Inflammatory macrophage treated with lipopolysaccharide for 1 hour (primary cell): ENCODE measurements at regions not wholly inside any gene's neighbourhood (a gene's known extent, or its start where the extent isn't known, plus 50 kb on each side); places are given as distances from the start of the nearest gene placed in this dataset.
"Not testable (repeated sequence)": the region's sequence is repeated elsewhere in the genome, so short reads cannot be mapped to it uniquely, and the experiment has no call there.

ENCODE experiments used
- DNase-seq, 2 donors: peaks; one replicate each; pipeline ENCODE4 v3.0.0-alpha.2; 2020 to 2022

DNA sequence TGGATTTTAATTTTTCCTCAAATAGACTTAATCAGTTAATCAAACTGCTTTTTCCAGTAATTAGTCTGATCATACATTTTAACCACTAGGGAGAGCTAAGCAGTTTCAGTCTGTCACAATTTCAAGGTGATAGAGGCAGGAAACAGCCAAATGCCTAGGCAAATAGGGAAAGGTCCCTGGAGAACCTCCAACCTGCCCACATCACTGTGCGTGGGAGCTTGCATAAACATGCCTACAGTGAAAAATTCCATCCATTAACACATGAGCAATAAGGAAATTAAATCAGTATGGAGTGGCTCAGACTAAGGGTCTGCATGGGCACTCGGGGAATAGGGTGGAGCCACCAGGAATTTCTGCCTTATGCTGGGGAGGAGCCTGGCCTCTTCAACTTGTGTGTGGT is 74.6 kb downstream of the AASDHPPT start:
- DNase-seq = no peak

DNA sequence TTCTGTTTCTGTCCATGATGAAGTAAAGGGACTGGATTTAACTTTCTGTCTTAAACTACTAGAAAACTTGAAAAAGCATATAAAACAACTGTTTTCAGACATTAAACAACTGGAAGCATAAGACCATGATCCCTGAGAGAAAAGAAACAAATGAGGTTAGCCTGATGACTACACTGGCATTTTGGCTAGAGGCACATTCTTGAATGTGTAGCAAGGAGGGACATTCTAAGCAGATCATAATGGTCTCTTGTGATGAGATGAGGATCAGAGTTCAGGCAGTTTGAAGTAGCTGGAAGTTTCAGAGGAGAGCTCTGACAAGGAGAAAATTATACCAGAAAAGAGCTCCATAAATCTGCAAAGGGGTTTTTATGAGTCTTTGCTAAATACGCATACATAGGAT is 75.4 kb downstream of the AASDHPPT start:
- DNase-seq = no peak

GRCh38 chr11:106156290-106156937 is 79.0 kb downstream of the AASDHPPT start:
- peak; percentile 0 to 18 for DNase-seq

DNA sequence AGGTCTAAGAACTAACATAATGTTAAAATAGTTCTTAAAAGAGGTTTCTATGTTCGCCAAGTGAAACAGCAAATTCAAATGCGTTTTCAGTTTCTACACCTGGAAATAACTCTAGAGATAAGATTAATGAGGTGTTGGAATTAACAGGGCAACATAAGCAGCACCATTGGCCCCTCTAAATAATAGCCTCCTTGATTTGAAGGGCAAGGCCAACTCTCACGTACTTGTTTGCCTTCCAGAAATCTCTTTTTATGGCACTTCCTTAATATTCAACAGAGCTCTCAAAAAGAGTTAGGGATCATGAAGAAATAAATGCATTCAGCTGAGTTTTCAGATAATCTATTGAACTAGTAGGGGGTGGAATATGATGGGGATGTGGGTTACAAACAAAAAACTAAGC is 80.9 kb downstream of the AASDHPPT start:
- no peak for DNase-seq

GRCh38 chr11:106159836-106160235 is 82.4 kb downstream of the AASDHPPT start:
- no peak for DNase-seq

DNA sequence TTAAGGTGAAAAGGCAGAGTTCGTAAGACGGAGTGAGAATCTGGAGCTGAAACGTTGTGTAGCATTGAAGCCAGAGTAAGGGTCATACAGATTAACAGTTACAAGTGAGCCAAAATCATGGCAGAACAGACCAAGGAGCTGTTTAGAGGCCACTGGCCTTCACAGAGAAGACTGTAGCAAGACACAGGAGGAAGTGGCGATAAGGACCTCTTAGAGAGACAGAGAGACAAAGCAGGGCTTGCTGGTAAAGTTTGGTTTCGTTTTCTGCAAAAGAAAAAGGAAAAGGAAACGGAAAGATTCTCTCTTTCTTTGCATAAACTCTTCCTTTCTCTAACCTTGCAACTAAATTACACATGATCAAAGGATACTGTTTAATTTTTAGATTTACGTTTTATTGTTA is 83.0 kb downstream of the AASDHPPT start:
- no peak for DNase-seq

- DNase-seq = no peak
Observed at GRCh38 chr11:106161775-106162634, 84.5 kb downstream of the AASDHPPT start.

- DNase-seq = no peak
Observed at GRCh38 chr11:106167085-106167484, 89.6 kb downstream of the AASDHPPT start.

DNA sequence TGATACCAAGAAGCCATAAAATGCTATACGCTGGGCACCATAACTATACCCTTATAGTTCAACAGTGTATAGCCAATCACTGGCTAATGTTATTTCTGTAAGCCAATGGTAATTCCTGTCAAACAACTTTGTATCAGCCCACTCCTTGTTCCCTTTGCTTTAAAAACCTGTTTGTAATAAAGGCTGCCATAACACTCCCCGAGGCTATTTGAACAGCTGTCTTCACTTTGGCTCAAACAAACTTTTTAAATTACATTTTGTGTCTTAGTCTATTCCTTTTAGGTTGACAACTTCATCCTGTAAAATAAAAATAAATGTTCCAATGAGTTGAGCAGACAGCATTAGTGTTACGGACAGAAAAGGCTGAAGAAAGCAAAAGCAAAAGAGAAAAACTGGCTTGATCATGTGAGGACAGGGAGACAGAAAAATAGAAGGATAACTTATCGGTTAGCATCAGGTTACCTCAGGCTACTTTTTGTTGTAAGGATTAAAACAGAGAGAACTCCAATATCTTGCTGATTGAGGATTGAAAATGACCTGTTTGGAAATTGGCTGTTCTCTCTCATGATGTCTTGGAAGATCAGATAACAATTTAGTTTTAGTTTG is 95.0 kb downstream of the AASDHPPT start:
- DNase-seq = no peak

GRCh38 chr11:106173291-106173690 is 95.8 kb downstream of the AASDHPPT start:
- DNase-seq = no peak

GRCh38 chr11:106174003-106174402 is 96.5 kb downstream of the AASDHPPT start:
- DNase-seq = not testable (repeated sequence)

DNA sequence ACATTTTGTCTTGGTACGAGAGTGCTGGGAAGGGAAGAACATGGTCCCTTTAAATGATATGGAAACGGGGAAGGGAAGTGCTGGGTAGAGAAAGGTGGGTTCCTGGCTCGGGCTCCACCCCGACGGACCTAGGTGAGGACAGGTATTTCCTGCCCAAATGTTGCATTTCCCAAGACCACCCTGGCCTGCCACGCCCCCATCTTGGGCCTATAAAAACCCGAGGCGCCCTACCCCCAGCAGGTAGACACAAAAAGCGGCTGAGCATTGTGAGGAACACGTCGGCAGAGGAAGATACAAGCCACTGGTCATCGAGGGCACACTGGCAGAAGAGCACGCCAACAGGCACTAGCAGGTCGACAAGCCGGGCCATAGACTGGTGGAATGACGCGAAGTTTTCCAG is 99.4 kb downstream of the AASDHPPT start:
- DNase-seq = no peak

GRCh38 chr11:106177311-106177710 is 99.8 kb downstream of the AASDHPPT start:
- DNase-seq = no peak

DNA sequence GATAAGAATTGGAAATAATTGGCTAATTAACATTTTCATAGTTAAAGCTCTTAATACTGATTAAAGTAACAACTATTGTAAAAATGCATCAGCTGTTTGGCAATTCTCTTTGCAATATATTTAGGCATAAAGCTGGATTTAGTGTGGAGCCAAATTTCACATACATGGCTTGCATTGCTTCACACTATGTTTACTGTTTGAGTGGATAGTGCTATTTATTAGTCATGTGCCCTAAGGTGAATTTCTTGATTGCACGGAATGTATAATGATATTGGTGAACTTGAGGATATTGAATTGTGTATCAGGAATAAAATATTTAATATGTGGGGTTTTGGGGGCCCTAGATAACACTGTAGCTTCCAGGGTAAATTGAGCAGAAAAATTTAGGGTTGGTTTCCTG is 100.9 kb downstream of the AASDHPPT start:
- DNase-seq = no peak

DNA sequence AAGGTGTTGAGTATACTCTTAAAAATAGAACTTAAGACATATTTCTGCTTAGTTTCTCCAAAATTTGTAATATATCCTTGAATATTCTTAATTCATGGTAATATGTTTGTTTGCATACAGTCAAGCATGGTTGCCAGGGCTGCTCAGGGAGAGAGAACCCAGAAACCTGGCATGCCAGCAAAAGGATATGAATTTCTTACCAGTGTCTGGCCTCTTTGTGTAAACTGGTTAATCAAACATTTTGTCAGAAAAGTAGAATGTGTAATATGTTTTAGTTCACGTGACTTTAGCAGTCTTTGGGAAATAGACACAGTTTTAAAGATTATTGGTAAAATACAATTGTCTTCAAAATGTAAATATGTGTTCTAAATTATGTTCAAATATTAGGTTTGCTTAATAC is 101.6 kb downstream of the AASDHPPT start:
- no peak for DNase-seq

GRCh38 chr11:106186630-106187029 is 109.2 kb downstream of the AASDHPPT start:
- no peak for DNase-seq

DNA sequence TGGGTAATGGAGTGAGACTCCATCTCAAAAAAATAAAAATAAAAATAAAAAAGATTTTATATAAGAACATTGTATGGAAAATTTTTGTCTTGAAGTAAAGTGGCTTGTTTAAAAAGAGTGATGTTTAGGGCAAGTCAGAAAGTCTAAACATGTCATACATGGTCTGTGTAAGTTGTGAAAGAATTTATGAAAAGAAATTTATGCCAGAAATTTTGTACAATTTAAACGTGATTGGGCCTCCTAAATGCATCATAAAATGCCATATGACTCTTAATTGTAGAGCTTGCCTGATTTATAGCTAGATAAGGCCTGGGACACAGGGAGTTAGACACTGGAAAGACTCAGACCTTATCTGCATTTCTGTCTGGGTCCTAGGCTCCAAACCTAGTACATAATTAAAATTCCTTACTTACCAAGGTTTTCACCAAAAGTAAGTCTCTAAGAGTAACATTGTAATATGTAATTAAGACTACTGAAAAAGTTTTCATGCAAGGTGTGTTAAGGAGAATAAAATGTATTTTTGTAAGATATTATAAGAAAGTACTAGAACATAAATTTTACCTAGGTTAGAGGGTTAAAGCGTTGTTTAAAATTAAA is 110.5 kb downstream of the AASDHPPT start:
- no peak for DNase-seq

GRCh38 chr11:106193956-106194355 is 116.5 kb downstream of the AASDHPPT start:
- DNase-seq = no peak

DNA sequence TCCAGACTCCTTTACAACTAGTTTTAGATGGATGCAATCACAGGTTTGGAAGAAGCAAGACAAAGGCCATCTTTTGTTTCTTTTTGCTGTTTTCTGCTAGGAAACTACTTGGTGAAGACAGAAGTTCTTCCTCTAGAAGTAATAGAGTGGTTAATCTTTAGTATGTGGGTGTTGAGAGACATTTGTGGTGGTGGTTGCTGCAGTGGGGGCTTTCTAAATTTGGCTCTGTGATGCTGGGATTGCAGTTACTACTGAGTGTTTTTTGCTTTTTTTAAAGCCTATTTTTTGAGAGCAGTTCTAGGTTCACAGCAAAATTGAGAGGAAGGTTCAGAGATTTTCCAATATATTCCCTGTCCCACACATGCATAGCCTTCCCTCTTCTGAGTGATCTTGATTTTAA is 120.0 kb downstream of the AASDHPPT start:
- DNase-seq = no peak

DNA sequence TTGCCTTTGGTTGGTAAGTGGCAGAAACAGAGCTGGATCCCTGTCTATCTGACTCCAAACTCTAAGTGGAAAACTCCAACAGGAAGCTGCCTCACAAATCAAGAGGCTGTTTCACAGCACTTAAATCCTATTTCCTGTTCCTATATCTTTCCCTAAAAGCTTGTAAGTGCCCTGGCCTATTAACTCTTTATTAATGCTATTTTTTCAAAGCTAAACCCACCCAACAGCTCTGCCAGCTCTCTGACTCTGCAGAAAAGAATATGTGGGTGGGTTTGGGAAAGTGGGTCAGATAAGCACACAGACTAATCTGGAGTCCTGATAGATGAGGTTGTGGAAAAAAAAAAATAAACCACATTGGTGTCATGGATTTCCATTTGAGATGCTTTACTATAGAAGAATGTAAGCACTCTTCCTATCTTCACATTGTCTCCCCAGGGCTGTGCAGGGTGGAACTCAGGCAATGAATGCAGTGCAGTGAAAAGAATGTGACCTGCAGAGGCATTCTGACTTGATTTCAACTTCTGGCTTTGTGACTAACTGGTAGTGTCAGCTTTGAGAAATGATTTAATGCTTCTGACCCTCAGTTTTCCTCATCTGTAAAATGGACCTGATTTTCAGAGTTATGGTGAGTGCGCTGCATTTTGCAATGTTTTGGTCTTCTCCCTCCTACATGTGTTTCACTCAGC is 125.6 kb downstream of the AASDHPPT start:
- DNase-seq = no peak

DNA sequence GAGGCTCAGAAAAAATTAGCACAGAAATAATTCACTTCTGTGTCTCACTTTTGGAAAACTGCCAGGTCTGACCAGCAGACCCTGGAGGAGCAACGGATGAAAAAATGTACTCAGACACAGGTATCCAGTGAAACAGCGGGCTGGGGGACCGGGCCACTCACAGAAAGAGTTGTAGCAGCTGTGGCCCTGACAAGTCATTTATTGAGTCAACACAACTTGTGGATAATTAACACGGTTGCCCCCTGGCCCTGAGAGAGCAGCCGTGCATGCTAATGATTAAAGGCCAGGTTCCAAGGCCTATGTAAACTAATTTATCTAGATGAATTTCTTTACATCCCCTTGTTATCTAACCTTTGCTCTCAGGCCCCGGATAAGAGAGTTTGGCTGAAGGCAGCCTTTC is 131.3 kb downstream of the AASDHPPT start:
- no peak for DNase-seq

DNA sequence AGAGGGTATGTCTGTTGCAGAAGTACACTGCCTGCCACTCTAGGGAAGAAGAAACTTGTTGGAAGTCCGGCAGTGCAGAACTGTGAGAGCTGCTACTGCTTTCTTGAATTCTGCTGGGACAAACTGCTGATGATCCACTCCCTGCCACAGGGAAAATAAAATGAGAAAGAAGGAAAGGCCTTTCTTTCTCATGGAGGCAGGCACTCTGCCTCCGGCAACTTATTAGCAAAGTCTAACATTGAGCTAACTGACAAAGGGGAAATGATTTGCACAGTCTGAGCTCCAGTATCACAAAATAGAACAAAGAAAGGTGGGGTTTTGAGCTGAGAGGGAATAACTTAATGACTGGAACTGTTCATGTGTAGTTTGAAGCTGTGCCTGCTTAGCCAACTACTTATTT is 134.6 kb downstream of the AASDHPPT start:
- DNase-seq = no peak

- DNase-seq = no peak
Observed at GRCh38 chr11:106216281-106216680, 138.8 kb downstream of the AASDHPPT start.
